Ishikawa (cell line): ENCODE measurements at regions not wholly inside any gene's neighbourhood (a gene's known extent, or its start where the extent isn't known, plus 50 kb on each side); places are given as distances from the start of the nearest gene placed in this dataset.

Experiments used
- MAX ChIP-seq: IDR thresholded peaks from 2 replicates; pipeline ENCODE4 v1.6.1; 2012
- NFIC ChIP-seq: IDR thresholded peaks from 2 replicates; pipeline ENCODE4 v1.6.1; 2012
- REST ChIP-seq: IDR thresholded peaks from 2 replicates; pipeline ENCODE4 v1.6.1; 2012; ENCODE audit warnings: low read depth, mild to moderate bottlenecking
- YY1 ChIP-seq: IDR thresholded peaks from 2 replicates; pipeline ENCODE4 v1.6.1; 2012; ENCODE audit warnings: low read depth

- TF ChIP-seq NFIC = no peak
- TF ChIP-seq REST = no peak
- no peak for TF ChIP-seq MAX
- no peak for TF ChIP-seq YY1
These were observed 1043.1 kb downstream of the TLE1 start for GRCh38 chr9:80646211-80646610.
